IMR-90 (cell line): ENCODE measurements at regions not wholly inside any gene's neighbourhood (a gene's known extent, or its start where the extent isn't known, plus 50 kb on each side); places are given as distances from the start of the nearest gene placed in this dataset.

Experiments
- BHLHE40 ChIP-seq: fragments of 150-350 bp; IDR thresholded peaks from 2 replicates; pipeline ENCODE4 v1.6.1; 2016; ENCODE audit warnings: mild to moderate bottlenecking, low read depth, low read length
- CEBPB ChIP-seq: IDR thresholded peaks from 2 replicates; pipeline ENCODE4 v1.6.1; 2012; ENCODE audit warnings: low read depth, low read length, improper control_type of control experiment
- CHD1 ChIP-seq: IDR thresholded peaks from 2 replicates; pipeline ENCODE4 v1.6.1; 2012; ENCODE audit warnings: low read depth, low read length, improper control_type of control experiment
- CTCF ChIP-seq: conservative IDR thresholded peaks from 2 replicates; pipeline ENCODE4 v1.5.1; 2012; ENCODE audit warnings: mild to moderate bottlenecking, low read depth, low read length, improper control_type of control experiment
- MXI1 ChIP-seq: IDR thresholded peaks from 2 replicates; pipeline ENCODE4 v1.6.1; 2012; ENCODE audit warnings: low read depth, mild to moderate bottlenecking, low read length, moderate library complexity, borderline replicate concordance
- POLR2A ChIP-seq: IDR thresholded peaks from 2 replicates; pipeline ENCODE4 v1.6.1; 2012; ENCODE audit warnings: mild to moderate bottlenecking, low read depth, low read length
- SMC3 ChIP-seq: fragments of 150-350 bp; IDR thresholded peaks from 2 replicates; pipeline ENCODE4 v1.6.1; 2016; ENCODE audit warnings: low read depth, mild to moderate bottlenecking, antibody characterized with exemption, low read length, moderate library complexity
- TF ChIP-seq, protein P1 (sequence below): fragments of 150-350 bp; IDR thresholded peaks from 2 replicates; pipeline ENCODE4 v1.6.1; 2017; ENCODE audit warnings: mild to moderate bottlenecking, antibody characterized with exemption, low read length, low read depth

- no peak for TF ChIP-seq CTCF
- no peak for TF ChIP-seq BHLHE40
- TF ChIP-seq, protein P1, sequence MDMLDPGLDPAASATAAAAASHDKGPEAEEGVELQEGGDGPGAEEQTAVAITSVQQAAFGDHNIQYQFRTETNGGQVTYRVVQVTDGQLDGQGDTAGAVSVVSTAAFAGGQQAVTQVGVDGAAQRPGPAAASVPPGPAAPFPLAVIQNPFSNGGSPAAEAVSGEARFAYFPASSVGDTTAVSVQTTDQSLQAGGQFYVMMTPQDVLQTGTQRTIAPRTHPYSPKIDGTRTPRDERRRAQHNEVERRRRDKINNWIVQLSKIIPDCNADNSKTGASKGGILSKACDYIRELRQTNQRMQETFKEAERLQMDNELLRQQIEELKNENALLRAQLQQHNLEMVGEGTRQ = no peak
- TF ChIP-seq CEBPB = no peak
- no peak for TF ChIP-seq POLR2A
- no peak for TF ChIP-seq SMC3
- TF ChIP-seq CHD1 = no peak
- no peak for TF ChIP-seq MXI1
Measured at GRCh38 chr5:32504989-32505596, 60.6 kb upstream of the ZFR start.
